H9 (cell line): ENCODE measurements at regions not wholly inside any gene's neighbourhood (a gene's known extent, or its start where the extent isn't known, plus 50 kb on each side); places are given as distances from the start of the nearest gene placed in this dataset.

Experiments
- DNase-seq: peaks from one replicate; pipeline ENCODE4 v3.0.0-alpha.2; 2017
- H2AFZ ChIP-seq: one replicate; pipeline ENCODE4 v1.6.1; 2013; ENCODE audit warnings: mild to moderate bottlenecking, low read length, control low read depth, moderate library complexity
- H2AK5ac ChIP-seq: 2 replicates; pipeline ENCODE4 v1.6.1; 2013; ENCODE audit warnings: low read length, control low read depth, mixed read lengths; ENCODE audit not compliant: insufficient read length
- H2BK120ac ChIP-seq: one replicate; pipeline ENCODE4 v1.6.1; 2013; ENCODE audit warnings: low read depth, mild to moderate bottlenecking, low read length, control low read depth, inconsistent platforms; ENCODE audit not compliant: poor library complexity, severe bottlenecking
- H2BK12ac ChIP-seq: 2 replicates; pipeline ENCODE4 v1.6.1; 2013; ENCODE audit warnings: low read length, control low read depth, mixed read lengths, low read depth; ENCODE audit not compliant: insufficient read length
- H2BK15ac ChIP-seq: 2 replicates; pipeline ENCODE4 v1.6.1; 2013; ENCODE audit warnings: low read depth, low read length, control low read depth
- H2BK20ac ChIP-seq: one replicate; pipeline ENCODE4 v1.6.1; 2013; ENCODE audit warnings: low read depth, mild to moderate bottlenecking, low read length, control low read depth, inconsistent platforms; ENCODE audit not compliant: poor library complexity, severe bottlenecking
- H2BK5ac ChIP-seq: 2 replicates; pipeline ENCODE4 v1.6.1; 2013; ENCODE audit warnings: low read length, control low read depth, mixed read lengths; ENCODE audit not compliant: insufficient read length
- H3K14ac ChIP-seq: 2 replicates; pipeline ENCODE4 v1.6.1; 2013; ENCODE audit warnings: low read length, control low read depth; ENCODE audit not compliant: insufficient read depth
- H3K18ac ChIP-seq: 2 replicates; pipeline ENCODE4 v1.6.1; 2013; ENCODE audit warnings: low read depth, mild to moderate bottlenecking, mixed read lengths, low read length, control low read depth; ENCODE audit not compliant: insufficient read length
- H3K23ac ChIP-seq: 2 replicates; pipeline ENCODE4 v1.6.1; 2013; ENCODE audit warnings: low read length, control low read depth, mixed read lengths, low read depth; ENCODE audit not compliant: insufficient read length
- H3K23me2 ChIP-seq: 2 replicates; pipeline ENCODE4 v1.6.1; 2013; ENCODE audit warnings: low read depth, mild to moderate bottlenecking, mixed read lengths, low read length, control low read depth; ENCODE audit not compliant: insufficient read length, poor library complexity, severe bottlenecking
- H3K27ac ChIP-seq: 2 replicates; pipeline ENCODE4 v1.5.1; 2013; ENCODE audit warnings: low read length, control low read depth, mixed read lengths, low read depth; ENCODE audit not compliant: insufficient read length
- H3K27me3 ChIP-seq: 2 replicates; pipeline ENCODE4 v1.6.1; 2013; ENCODE audit warnings: low read length, control low read depth, inconsistent platforms; ENCODE audit not compliant: insufficient read depth
- H3K4ac ChIP-seq: 2 replicates; pipeline ENCODE4 v1.6.1; 2013; ENCODE audit warnings: low read depth, mild to moderate bottlenecking, control low read depth, inconsistent platforms, low read length, moderate library complexity
- H3K4me1 ChIP-seq: 2 replicates; pipeline ENCODE4 v1.6.1; 2013; ENCODE audit warnings: low read length, control low read depth, inconsistent platforms; ENCODE audit not compliant: insufficient read depth
- H3K4me2 ChIP-seq: 2 replicates; pipeline ENCODE4 v1.6.1; 2013; ENCODE audit warnings: low read length, control low read depth, mixed read lengths; ENCODE audit not compliant: insufficient read length, insufficient read depth
- H3K56ac ChIP-seq: 2 replicates; pipeline ENCODE4 v1.6.1; 2013; ENCODE audit warnings: low read depth, mild to moderate bottlenecking, mixed read lengths, low read length, control low read depth; ENCODE audit not compliant: insufficient read length
- H3K79me1 ChIP-seq: 2 replicates; pipeline ENCODE4 v1.6.1; 2013; ENCODE audit warnings: low read depth, mild to moderate bottlenecking, moderate library complexity, low read length, control low read depth, inconsistent platforms; ENCODE audit not compliant: insufficient read depth, poor library complexity, severe bottlenecking
- H3K79me2 ChIP-seq: 2 replicates; pipeline ENCODE4 v1.6.1; 2013; ENCODE audit warnings: low read length, control low read depth, inconsistent platforms; ENCODE audit not compliant: insufficient read depth
- H3K9ac ChIP-seq: 2 replicates; pipeline ENCODE4 v1.6.1; 2013; ENCODE audit warnings: low read length, control low read depth, mixed read lengths; ENCODE audit not compliant: insufficient read length; ENCODE audit errors: extremely low read depth
- H3K9me3 ChIP-seq: one replicate; pipeline ENCODE4 v1.6.1; 2013; ENCODE audit warnings: low read depth, low read length, inconsistent platforms; ENCODE audit not compliant: control insufficient read depth
- H3T11ph ChIP-seq: one replicate; pipeline ENCODE4 v1.6.1; 2013; ENCODE audit warnings: mild to moderate bottlenecking, low read length, control low read depth, inconsistent platforms
- H4K20me1 ChIP-seq: one replicate; pipeline ENCODE4 v1.6.1; 2013; ENCODE audit not compliant: control insufficient read depth, insufficient read length, insufficient read depth
- H4K5ac ChIP-seq: 2 replicates; pipeline ENCODE4 v1.6.1; 2013; ENCODE audit warnings: low read depth, mild to moderate bottlenecking, mixed read lengths, low read length, control low read depth; ENCODE audit not compliant: insufficient read length
- H4K8ac ChIP-seq: replicated peaks from 2 replicates; pipeline ENCODE4 v1.6.1; 2013; ENCODE audit warnings: low read length, control low read depth, mixed read lengths, low read depth; ENCODE audit not compliant: insufficient read length
- H4K91ac ChIP-seq: 2 replicates; pipeline ENCODE4 v1.6.1; 2013; ENCODE audit warnings: low read depth, mild to moderate bottlenecking, moderate library complexity, mixed read lengths, low read length, control low read depth; ENCODE audit not compliant: insufficient read length
- H3K27ac Mint-ChIP-seq, 3 experiments: 2 replicates in 2 of 3; 3 replicates in 1 of 3; pipeline ENCODE4 v1.8.0; 2020 to 2021; ENCODE audit warnings: mixed read lengths in 3 of 3, mild to moderate bottlenecking in 1 of 3, moderate library complexity in 1 of 3
- H3K27me3 Mint-ChIP-seq: 2 replicates; pipeline ENCODE4 v1.8.0; 2021; ENCODE audit warnings: low read depth, mild to moderate bottlenecking, moderate library complexity, mixed read lengths
- H3K36me3 Mint-ChIP-seq, 3 experiments: 2 replicates in 2 of 3; 3 replicates in 1 of 3; pipeline ENCODE4 v1.8.0; 2020 to 2021; ENCODE audit warnings: low read depth in 3 of 3, mixed read lengths in 3 of 3; ENCODE audit not compliant: insufficient read depth in 1 of 3
- H3K4me1 Mint-ChIP-seq, 2 experiments: 2 replicates each; pipeline ENCODE4 v1.8.0; 2020; ENCODE audit warnings: mixed read lengths in 2 of 2
- H3K4me3 Mint-ChIP-seq, 2 experiments: 2 replicates in 1 of 2; 3 replicates in 1 of 2; pipeline ENCODE4 v1.8.0; 2020 to 2021; ENCODE audit warnings: mild to moderate bottlenecking in 2 of 2, mixed read lengths in 2 of 2, moderate library complexity in 1 of 2
- H3K9me3 Mint-ChIP-seq, 2 experiments: 2 replicates in 1 of 2; 3 replicates in 1 of 2; pipeline ENCODE4 v1.8.0; 2020; ENCODE audit warnings: mild to moderate bottlenecking in 2 of 2, mixed read lengths in 2 of 2, moderate library complexity in 1 of 2
- WGBS: extraction: QIAGEN DNeasy Blood & Tissue Kit; methylation state at CpG from one replicate; pipeline ENCODE4 v1.1.7; 2013; ENCODE audit warnings: missing lambda C conversion rate, low lambda C conversion rate, mixed read lengths; ENCODE audit not compliant: insufficient read length; ENCODE audit errors: extremely low coverage; 5-methylcytosine and 5-hydroxymethylcytosine counted together
- TF ChIP-seq, protein P1 (sequence below): fragments of 200-600 bp; sonication (generic); conservative IDR thresholded peaks from 3 replicates; pipeline ENCODE4 v1.8.0; 2021; ENCODE audit warnings: antibody characterized with exemption, mild to moderate bottlenecking

DNA sequence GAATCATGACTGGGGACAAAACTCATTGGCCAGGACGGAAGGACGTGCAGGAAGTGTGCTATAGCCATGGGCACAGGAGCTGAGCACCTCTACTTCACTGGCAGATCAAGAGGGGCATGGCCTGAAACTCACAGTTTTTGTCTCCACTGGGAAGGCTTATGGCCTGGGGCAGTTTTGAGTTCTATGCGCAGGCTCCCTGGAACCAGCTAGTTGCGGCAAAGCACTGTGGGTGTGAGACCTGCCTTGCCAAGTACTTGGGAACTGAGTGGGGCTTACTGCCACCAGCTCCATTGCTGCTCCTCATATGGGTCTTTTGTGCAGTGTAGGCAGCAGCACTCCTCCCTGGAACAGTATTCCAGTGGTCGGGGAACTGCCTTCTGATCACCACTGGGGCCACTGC is 282.6 kb upstream of the EYS start:
- H3K4ac ChIP-seq = no peak overlapping the region
- peaks cover 0 to 6% of the 10 kb centered on the region in 2 experiments; a peak in 3 of 5 replicates for H3K9me3 Mint-ChIP-seq
- no peak for DNase-seq
- no peak overlapping the region for H2BK20ac ChIP-seq
- H3K56ac ChIP-seq = no peak overlapping the region
- TF ChIP-seq, protein P1, sequence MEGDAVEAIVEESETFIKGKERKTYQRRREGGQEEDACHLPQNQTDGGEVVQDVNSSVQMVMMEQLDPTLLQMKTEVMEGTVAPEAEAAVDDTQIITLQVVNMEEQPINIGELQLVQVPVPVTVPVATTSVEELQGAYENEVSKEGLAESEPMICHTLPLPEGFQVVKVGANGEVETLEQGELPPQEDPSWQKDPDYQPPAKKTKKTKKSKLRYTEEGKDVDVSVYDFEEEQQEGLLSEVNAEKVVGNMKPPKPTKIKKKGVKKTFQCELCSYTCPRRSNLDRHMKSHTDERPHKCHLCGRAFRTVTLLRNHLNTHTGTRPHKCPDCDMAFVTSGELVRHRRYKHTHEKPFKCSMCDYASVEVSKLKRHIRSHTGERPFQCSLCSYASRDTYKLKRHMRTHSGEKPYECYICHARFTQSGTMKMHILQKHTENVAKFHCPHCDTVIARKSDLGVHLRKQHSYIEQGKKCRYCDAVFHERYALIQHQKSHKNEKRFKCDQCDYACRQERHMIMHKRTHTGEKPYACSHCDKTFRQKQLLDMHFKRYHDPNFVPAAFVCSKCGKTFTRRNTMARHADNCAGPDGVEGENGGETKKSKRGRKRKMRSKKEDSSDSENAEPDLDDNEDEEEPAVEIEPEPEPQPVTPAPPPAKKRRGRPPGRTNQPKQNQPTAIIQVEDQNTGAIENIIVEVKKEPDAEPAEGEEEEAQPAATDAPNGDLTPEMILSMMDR = no peak
- no peaks in the 10 kb centered on the region for H3K27me3 ChIP-seq
- H3K79me1 ChIP-seq = no peaks in the 10 kb centered on the region
- H3T11ph ChIP-seq = no peak overlapping the region
- H2AFZ ChIP-seq = no peak overlapping the region
- no peaks in the 10 kb centered on the region for H4K20me1 ChIP-seq
- no peak overlapping the region for H4K91ac ChIP-seq
- no peak overlapping the region for H3K14ac ChIP-seq
- H2BK12ac ChIP-seq = no peak overlapping the region
- H3K79me2 ChIP-seq = no peaks in the 10 kb centered on the region
- no peaks in the 10 kb centered on the region for H3K4me1 ChIP-seq
- H3K27ac Mint-ChIP-seq = no peak overlapping the region
- no peak overlapping the region for H2BK5ac ChIP-seq
- H2BK15ac ChIP-seq = no peak overlapping the region
- H3K23me2 ChIP-seq = no peaks in the 10 kb centered on the region
- no CpG with 5 or more reads among the region's 5 CpGs for WGBS
- H4K8ac ChIP-seq = no peak overlapping the region
- no peaks in the 10 kb centered on the region for H3K9me3 ChIP-seq
- H3K36me3 Mint-ChIP-seq = no peaks in the 10 kb centered on the region
- H3K4me2 ChIP-seq = no peak overlapping the region
- H4K5ac ChIP-seq = no peak overlapping the region
- no peak overlapping the region for H3K27ac ChIP-seq
- no peaks in the 10 kb centered on the region for H3K27me3 Mint-ChIP-seq
- H2BK120ac ChIP-seq = no peak overlapping the region
- H3K23ac ChIP-seq = no peak overlapping the region
- H3K18ac ChIP-seq = no peak overlapping the region
- no peak overlapping the region for H2AK5ac ChIP-seq
- H3K4me3 Mint-ChIP-seq = no peak overlapping the region
- no peak overlapping the region for H3K9ac ChIP-seq
- no peaks in the 10 kb centered on the region for H3K4me1 Mint-ChIP-seq
